GM19452 (cell line): ENCODE measurements at regions not wholly inside any gene's neighbourhood (a gene's known extent, or its start where the extent isn't known, plus 50 kb on each side); places are given as distances from the start of the nearest gene placed in this dataset.

Source experiments
- ATAC-seq: cut with Tn5 transposase; IDR thresholded peaks from one replicate; pipeline ENCODE4 v1.9.1; 2021; ENCODE audit not compliant: unreplicated experiment

DNA sequence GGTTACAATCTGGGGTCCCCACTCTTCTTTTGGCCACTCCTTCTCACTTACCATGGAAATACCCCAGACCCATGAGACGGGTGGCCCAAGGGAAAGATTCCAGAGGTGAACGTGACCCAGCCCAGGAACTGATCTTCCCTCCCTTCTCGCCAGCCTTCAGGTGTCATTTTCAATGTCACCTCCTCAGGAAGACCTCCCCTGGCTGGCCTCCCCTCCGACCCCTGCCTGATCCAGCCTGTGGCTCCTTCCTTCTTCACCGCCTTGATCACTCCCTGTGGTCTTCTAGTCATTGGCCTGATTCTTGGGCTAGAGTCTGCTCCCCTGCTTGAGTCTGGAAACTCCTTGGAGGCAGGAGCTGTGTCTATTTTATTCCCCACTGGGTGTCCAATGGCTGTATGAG, 146.1 kb downstream of the SMAD6 start:
- ATAC-seq, result no peak

DNA sequence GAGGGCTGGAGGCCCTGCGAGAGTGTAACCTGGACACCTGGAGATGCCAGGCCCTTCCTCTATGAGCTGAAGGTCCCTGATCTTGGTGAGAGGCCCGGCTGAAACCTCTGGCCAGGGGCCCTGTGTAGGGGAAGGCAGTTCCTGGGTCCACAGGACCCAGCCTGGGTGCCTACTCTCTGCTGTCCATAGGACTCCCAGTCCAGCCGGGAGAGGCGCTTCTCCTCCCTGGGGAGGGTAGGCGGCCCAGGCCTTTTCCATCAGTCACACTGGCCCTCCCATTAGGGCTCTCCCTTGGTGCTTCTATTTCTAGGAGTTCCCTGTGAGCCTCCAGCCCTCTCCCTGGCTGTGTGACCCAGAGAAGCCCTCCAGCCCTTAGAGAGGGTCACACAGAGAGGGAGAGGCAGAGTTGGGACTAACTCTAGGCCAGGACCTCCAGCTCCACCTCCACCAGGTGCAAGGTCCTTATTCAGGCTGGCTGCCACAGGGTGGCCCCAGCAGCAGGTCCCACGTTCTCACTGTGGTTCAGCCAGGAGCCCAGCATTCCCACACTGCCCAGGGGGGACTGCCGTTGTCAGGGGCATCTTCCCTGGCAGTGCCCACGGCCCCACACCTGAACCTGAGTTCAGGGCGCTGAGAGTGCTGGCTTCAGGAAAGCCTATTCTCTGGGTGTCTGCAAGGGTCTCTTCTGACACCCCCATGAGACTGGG, 146.8 kb downstream of the SMAD6 start:
- ATAC-seq, result no peak

DNA sequence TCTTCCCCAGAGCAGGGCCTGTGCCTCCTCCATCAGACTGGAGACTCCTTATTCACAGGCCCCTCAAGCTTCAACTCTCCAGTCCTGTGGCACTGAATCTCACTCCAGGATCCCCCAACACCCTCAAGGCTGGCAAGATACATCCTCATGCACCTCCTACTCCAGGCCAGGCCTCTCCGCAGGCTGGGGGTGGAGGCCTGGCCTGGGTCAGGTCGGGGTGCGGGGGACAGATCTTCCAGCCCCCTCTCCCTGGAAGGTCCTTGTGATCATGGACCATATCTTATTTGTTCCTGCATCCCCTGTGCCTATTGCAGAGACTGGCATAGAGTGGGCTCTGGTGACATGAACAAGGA, 147.3 kb downstream of the SMAD6 start:
- ATAC-seq, result no peak

GRCh38 chr15:66849746-66850077, 147.7 kb downstream of the SMAD6 start:
- no peak for ATAC-seq

GRCh38 chr15:66850078-66850991, 148.3 kb downstream of the SMAD6 start:
- no peak for ATAC-seq

DNA sequence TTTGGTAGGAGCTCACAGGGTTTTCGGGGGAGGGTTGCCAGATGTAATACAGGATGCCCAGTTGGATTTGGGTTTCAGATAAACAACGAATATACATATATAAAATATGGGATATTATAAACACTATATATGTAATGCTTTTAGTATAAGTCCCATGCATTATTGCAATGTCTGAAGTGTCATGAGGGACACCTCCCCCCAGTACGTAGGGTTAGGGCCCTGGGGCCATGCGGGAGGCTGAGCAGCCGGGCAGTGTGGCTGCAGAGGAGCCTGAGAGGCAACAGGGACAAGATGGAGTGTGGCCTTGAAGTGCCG, 148.9 kb downstream of the SMAD6 start:
- ATAC-seq, result no peak

- ATAC-seq, result no peak
Observed at GRCh38 chr15:66851311-66852063, 149.5 kb downstream of the SMAD6 start.

DNA sequence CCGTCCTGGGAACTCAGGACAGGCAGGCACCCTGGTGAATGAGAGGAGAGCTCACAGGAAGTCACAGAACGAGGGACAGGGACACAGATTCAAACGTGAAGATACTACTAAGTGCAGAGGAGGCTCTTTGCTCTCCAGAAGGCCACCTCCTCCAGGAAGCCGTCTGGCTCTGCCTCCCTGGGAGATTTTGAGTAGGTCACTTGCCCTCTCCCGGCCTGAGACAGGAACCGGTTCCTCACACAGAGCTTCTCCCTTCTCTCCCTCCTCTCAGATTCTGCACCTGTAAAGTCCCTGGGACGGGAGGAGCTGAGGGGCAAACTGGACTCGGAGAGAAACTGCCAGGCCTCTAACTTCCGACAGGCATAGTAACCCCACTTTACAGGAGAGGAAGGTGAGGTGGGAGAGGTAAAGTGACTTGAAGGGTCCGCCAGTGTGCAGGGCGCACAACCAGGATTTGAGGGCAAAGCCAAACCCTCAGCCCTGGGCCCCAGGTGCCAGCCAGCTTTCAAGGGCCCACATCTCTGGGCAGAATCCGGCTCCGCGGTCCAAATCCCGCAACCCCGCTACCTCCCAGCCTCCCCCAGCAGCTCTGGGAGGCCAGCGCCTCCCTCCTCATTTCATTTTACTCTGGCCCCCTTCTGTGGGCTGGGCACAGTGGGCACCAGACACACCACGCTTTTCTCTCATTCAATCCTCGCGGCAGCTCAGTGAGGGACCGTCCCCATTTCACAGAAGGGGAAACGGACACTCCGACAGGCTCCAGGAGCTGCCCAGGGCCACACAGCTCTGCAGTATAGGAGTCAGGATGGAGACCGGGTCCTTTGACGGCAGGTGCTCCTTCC, 150.2 kb downstream of the SMAD6 start:
- no peak for ATAC-seq

DNA sequence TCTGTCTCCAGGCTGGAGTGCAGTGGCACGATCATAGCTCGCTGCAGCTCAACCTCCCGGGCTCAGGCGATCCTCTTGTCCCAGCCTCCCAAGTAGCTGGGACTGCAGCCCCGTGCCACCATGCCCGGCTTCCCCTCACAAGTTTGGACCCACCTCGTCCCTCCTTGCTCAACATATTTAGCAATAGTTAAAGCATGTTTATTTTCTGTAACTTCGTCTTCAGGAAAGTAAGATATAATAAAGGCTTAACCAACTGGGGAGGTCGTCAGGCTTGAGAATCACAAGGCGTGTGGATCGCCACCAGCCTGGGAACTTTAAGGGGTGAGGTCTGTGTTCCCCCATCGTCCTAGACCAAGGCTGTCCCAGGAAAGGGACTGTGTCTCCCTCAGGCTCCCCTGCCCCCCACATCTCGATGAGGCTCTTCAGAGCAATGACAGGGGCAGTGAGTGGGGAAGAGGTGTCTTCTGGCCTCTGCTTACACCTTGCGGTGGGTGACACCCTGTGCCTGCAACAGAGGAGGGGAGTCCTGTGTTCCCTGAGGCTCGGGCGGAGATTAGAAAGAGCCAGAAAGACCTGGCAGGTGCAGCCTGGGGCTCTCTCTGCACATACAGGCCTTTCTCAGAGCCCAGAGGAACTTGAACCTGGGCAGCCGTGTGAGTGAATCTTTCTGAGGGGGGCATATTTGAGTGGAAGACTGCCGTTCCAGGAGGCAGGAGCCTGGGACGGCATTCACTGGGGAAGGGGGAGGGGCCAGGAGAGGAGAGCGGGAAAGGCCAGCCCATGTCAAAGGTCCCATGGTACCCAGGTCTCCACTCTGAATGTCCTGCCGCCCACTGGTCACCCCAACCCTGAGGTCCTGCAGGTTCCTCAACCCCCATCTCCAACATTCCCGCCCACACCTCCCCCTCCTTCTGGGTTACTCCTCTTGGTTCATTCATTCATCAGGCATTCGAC, 152.3 kb downstream of the SMAD6 start:
- ATAC-seq, result no peak

DNA sequence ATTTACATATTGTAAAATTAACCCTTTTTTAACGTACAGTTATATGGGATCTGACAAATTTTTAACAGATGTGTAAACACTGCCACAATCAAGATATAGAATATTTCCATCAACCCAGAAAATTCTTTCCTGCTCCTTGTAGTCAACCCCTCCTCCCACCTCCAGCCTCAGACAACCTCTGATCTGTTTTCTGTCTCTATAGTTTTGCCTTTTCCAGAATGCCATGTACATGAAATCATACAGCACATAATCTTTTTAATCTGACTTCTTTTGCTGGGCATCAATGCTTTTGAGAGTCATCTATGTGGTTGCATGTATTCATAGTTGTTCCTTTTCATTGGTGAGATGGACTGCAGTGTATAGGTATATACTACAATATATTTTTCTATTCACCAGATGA, 153.0 kb downstream of the SMAD6 start:
- no peak for ATAC-seq

DNA sequence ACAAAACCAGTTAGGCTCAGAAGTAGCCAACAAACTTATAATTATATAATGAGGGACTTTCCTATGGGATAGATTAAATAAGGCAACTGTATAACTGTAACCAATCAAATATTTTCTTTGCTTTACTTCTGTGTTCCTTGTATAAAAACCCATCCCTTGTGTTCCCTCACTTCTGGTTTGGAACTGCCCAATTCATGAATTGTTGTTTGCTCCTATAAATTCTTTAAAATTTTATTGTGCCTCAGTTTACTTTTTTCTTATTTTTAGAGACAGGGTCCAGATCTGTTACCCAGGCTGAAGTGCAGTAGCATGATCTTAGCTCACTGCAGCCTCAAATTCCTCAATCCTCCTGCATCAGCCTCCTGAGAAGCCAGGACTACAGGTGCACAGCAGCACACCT, 155.7 kb downstream of the SMAD6 start:
- ATAC-seq, result no peak

- no peak for ATAC-seq
Observed at GRCh38 chr15:66858423-66859207, 156.6 kb downstream of the SMAD6 start.

DNA sequence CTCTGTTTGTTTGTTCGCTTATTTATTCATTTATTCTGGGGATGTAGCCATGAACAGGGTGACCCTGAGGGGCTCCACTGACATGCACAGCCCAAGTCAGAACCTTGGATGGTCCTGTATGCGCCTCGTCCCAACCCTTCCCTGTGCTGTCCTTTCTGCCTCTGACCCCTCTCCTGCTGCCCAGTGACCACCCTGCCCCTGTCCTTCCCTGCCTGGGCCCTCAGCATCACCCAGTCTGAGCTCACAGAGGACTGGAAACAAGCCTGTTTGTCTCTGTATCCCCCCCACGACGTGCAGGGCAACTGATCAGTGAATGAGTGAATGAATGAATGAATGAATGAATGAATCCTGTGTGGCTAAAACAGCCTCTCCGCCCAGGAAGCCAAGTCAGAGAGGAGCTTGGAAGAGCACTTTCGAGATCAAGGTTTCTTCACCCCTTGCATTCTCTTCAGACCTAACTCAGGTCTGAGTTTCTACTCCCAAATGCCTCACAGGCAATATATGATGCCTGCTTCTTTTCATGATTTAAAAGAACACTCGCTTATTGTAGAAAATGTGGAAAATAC, 157.7 kb downstream of the SMAD6 start:
- no peak for ATAC-seq

- ATAC-seq, result no peak
Observed at GRCh38 chr15:66860844-66861243, 158.8 kb downstream of the SMAD6 start.

DNA sequence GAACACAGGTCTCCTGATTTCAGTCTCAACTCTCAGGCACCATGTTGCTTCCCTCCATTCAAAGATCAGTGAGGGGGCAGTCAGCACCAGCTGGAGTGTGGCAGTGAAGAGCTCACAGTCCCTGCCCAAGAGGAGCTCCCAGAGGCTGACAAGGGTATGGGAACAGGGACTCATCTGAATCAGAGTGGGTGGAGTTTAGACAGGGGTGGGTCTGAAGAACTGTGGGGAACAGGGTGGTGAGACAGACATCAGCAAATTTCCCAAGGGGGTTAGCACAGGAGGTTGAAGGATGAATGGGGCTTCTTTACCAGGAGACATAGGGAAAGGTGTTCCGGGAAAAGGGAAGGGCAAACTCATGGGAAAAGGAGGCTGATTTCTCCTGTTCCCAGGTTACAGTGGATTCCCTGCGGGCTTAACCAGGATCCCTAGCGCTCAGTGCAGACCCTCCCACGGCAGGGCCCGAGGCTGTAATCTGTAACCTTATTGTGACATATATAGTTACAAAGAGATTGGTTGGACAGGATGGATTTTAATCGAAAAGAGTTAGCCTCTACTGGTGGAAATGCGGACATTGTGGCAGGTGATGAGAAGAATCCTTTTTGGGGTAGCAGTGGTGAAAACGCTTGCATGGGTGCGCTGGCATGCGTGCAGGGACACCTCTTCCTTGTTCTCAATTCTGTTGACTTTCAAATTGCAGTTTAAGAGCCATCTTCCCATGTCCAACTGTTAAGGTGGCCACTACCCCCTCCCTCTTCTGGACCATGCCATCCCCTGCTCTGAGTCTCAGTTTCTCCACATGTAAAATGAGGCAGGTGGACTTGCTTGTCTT, 160.3 kb downstream of the SMAD6 start:
- no peak for ATAC-seq

DNA sequence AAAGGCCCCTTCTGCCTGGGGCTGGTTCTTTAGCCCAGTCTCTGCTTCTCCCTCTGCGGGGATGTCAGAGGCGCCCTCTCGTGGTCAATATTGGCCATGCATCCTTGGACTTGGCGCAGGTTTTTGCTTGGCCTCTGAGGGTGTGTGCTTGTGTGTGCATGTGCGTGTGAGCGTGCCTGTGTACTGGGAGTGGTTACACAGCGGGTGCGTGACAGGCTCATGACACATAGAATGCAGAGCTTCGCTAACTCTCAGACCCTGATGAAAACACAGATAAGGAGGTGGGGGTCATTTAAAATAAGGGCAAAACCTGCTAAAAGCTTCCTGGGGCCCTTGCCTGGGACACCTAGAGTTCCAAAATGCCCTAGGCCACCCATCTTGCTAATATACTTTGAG, 160.9 kb downstream of the SMAD6 start:
- ATAC-seq, result no peak

GRCh38 chr15:66863390-66864085, 161.5 kb downstream of the SMAD6 start:
- no peak for ATAC-seq
